HEK293 (cell line): ENCODE measurements at regions not wholly inside any gene's neighbourhood (a gene's known extent, or its start where the extent isn't known, plus 50 kb on each side); places are given as distances from the start of the nearest gene placed in this dataset.
"Not testable (repeated sequence)": the region's sequence is repeated elsewhere in the genome, so short reads cannot be mapped to it uniquely, and the experiment has no call there.

Experiments
- CTCF ChIA-PET: fragments of 350-600 bp; formaldehyde crosslinking; extraction: SDS; loops from one replicate; lab custom pipeline; 2021; ENCODE audit warnings: antibody characterized with exemption; lab: Yijun Ruan, JAX
- POLR2A ChIA-PET: fragments of 300-600 bp; formaldehyde crosslinking; extraction: SDS; loops from one replicate; lab custom pipeline; 2020; ENCODE audit warnings: antibody characterized with exemption, inconsistent platforms; lab: Yijun Ruan, JAX
- H3K27ac ChIP-seq: fragments of 200-500 bp; sonication (Bioruptor generic); 2 replicates; pipeline ENCODE4 v1.5.1; 2014; ENCODE audit warnings: low read depth, low read length, control low read depth, inconsistent platforms; ENCODE audit errors: extremely low read depth
- H3K36me3 ChIP-seq, 2 experiments: fragments of 200-500 bp in 1 of 2; sonication (Bioruptor generic) in 1 of 2; 1 replicate in 1 of 2; 2 replicates in 1 of 2; pipeline ENCODE4 v1.5.1; 2014 to 2017; ENCODE audit warnings: inconsistent platforms in 2 of 2, low read length in 2 of 2; ENCODE audit not compliant: control insufficient read depth in 2 of 2, insufficient read depth in 1 of 2
- H3K4me1 ChIP-seq: fragments of 200-500 bp; sonication (Bioruptor generic); 2 replicates; pipeline ENCODE4 v1.5.1; 2014; ENCODE audit warnings: mild to moderate bottlenecking, low read length, inconsistent platforms; ENCODE audit not compliant: control insufficient read depth, insufficient read depth
- H3K4me3 ChIP-seq: 2 replicates; pipeline ENCODE4 v1.5.1; 2011; ENCODE audit warnings: low read depth, mild to moderate bottlenecking, control low read depth, low read length, moderate library complexity
- H3K9me3 ChIP-seq: fragments of 200-500 bp; sonication (Bioruptor generic); 2 replicates; pipeline ENCODE4 v1.5.1; 2014; ENCODE audit warnings: low read depth, low read length, inconsistent platforms; ENCODE audit not compliant: control insufficient read depth, insufficient read depth
- KLF10 ChIP-seq: fragments of 450-650 bp; IDR thresholded peaks from 2 replicates; pipeline ENCODE4 v1.5.1; 2018; ENCODE audit warnings: missing biosample characterization, mild to moderate bottlenecking, missing genetic modification characterization
- MYNN ChIP-seq: fragments of 450-650 bp; formaldehyde crosslinking; IDR thresholded peaks from 2 replicates; pipeline ENCODE4 v1.5.1; 2016; ENCODE audit warnings: missing biosample characterization, missing genetic modification characterization, borderline replicate concordance
- PRDM1 ChIP-seq: fragments of 450-650 bp; formaldehyde crosslinking; IDR thresholded peaks from 2 replicates; pipeline ENCODE4; 2016; ENCODE audit warnings: missing biosample characterization, missing genetic modification characterization
- PRDM6 ChIP-seq: fragments of 450-650 bp; formaldehyde crosslinking; IDR thresholded peaks from 2 replicates; pipeline ENCODE4 v1.5.1; 2017; ENCODE audit warnings: missing biosample characterization, missing genetic modification characterization
- SCRT1 ChIP-seq: fragments of 450-650 bp; formaldehyde crosslinking; IDR thresholded peaks from 2 replicates; pipeline ENCODE4 v1.5.1; 2016; ENCODE audit warnings: missing biosample characterization, missing genetic modification characterization, borderline replicate concordance
- TSHZ1 ChIP-seq: fragments of 450-650 bp; formaldehyde crosslinking; IDR thresholded peaks from 2 replicates; pipeline ENCODE4 v1.5.1; 2016; ENCODE audit warnings: missing biosample characterization, missing genetic modification characterization, borderline replicate concordance
- YY2 ChIP-seq: fragments of 450-650 bp; formaldehyde crosslinking; IDR thresholded peaks from 2 replicates; pipeline ENCODE4 v1.5.1; 2016; ENCODE audit warnings: missing biosample characterization, missing genetic modification characterization
- ZBTB1 ChIP-seq: fragments of 450-650 bp; formaldehyde crosslinking; IDR thresholded peaks from 2 replicates; pipeline ENCODE4 v1.5.1; 2016; ENCODE audit warnings: missing biosample characterization, missing genetic modification characterization
- ZEB2 ChIP-seq: fragments of 450-650 bp; formaldehyde crosslinking; IDR thresholded peaks from 2 replicates; pipeline ENCODE4 v1.5.1; 2016; ENCODE audit warnings: missing biosample characterization, missing genetic modification characterization
- ZNF184 ChIP-seq: fragments of 450-650 bp; IDR thresholded peaks from 2 replicates; pipeline ENCODE4 v1.5.1; 2018; ENCODE audit warnings: missing biosample characterization, mild to moderate bottlenecking, missing genetic modification characterization
- ZNF239 ChIP-seq: fragments of 450-650 bp; formaldehyde crosslinking; IDR thresholded peaks from 2 replicates; pipeline ENCODE4 v1.5.1; 2016; ENCODE audit warnings: missing biosample characterization, missing genetic modification characterization
- ZNF391 ChIP-seq: fragments of 450-650 bp; formaldehyde crosslinking; IDR thresholded peaks from 2 replicates; pipeline ENCODE4 v1.5.1; 2016; ENCODE audit warnings: low read depth, missing biosample characterization, missing genetic modification characterization, borderline replicate concordance
- ZNF423 ChIP-seq: fragments of 450-650 bp; formaldehyde crosslinking; IDR thresholded peaks from 2 replicates; pipeline ENCODE4 v1.5.1; 2016; ENCODE audit warnings: missing biosample characterization, missing genetic modification characterization
- ZNF513 ChIP-seq: fragments of 450-650 bp; IDR thresholded peaks from 2 replicates; pipeline ENCODE4 v1.5.1; 2018; ENCODE audit warnings: missing biosample characterization, missing genetic modification characterization
- ZNF514 ChIP-seq: fragments of 450-650 bp; formaldehyde crosslinking; IDR thresholded peaks from 2 replicates; pipeline ENCODE4 v1.5.1; 2016; ENCODE audit warnings: missing biosample characterization, missing genetic modification characterization
- ZNF544 ChIP-seq: fragments of 450-650 bp; formaldehyde crosslinking; IDR thresholded peaks from 2 replicates; pipeline ENCODE4 v1.5.0; 2017; ENCODE audit warnings: missing biosample characterization, missing genetic modification characterization
- ZNF548 ChIP-seq: fragments of 450-650 bp; formaldehyde crosslinking; IDR thresholded peaks from 2 replicates; pipeline ENCODE4 v1.5.1; 2016; ENCODE audit warnings: missing biosample characterization, missing genetic modification characterization
- ZNF624 ChIP-seq: fragments of 450-650 bp; formaldehyde crosslinking; IDR thresholded peaks from 2 replicates; pipeline ENCODE4 v1.5.1; 2017; ENCODE audit warnings: missing biosample characterization, missing genetic modification characterization
- ZNF660 ChIP-seq: fragments of 450-650 bp; IDR thresholded peaks from 2 replicates; pipeline ENCODE4 v1.5.1; 2018; ENCODE audit warnings: missing biosample characterization, mild to moderate bottlenecking, missing genetic modification characterization
- ZNF664 ChIP-seq: fragments of 450-650 bp; formaldehyde crosslinking; IDR thresholded peaks from 2 replicates; pipeline ENCODE4 v1.5.1; 2016; ENCODE audit warnings: missing biosample characterization, missing genetic modification characterization
- ZNF670 ChIP-seq: fragments of 450-650 bp; formaldehyde crosslinking; IDR thresholded peaks from 2 replicates; pipeline ENCODE4 v1.5.1; 2016; ENCODE audit warnings: missing biosample characterization, missing genetic modification characterization, low read depth
- ZNF747 ChIP-seq: fragments of 450-650 bp; formaldehyde crosslinking; IDR thresholded peaks from 2 replicates; pipeline ENCODE4 v1.5.1; 2016; ENCODE audit warnings: missing biosample characterization, missing genetic modification characterization
- ZNF76 ChIP-seq: fragments of 450-650 bp; formaldehyde crosslinking; IDR thresholded peaks from 2 replicates; pipeline ENCODE4; 2016; ENCODE audit warnings: low read depth, missing biosample characterization, missing genetic modification characterization, borderline replicate concordance

GRCh38 chr14:105880616-105881015 lies 354.2 kb downstream of the TMEM121 start (continued):
- no peak for TF ChIP-seq ZNF513 (tag by site-specific recombination)
- TF ChIP-seq ZNF514 (tag by site-specific recombination) = no peak
- no peak for TF ChIP-seq ZEB2 (tag by site-specific recombination)
- no peak for TF ChIP-seq ZNF747
- no peak for TF ChIP-seq ZNF423
- no peak for TF ChIP-seq ZNF184 (tag by site-specific recombination)
- TF ChIP-seq SCRT1 (tag by site-specific recombination) = no peak

- Histone ChIP-seq H3K36me3 (no peaks in the 10 kb centered on the region), H3K4me1 (no peaks in the 10 kb centered on the region), H3K27ac (no peak overlapping the region), H3K4me3 (no peak overlapping the region), H3K9me3 (no peaks in the 10 kb centered on the region)
- ChIA-PET CTCF (interaction anchor here (0.7 kb wide), 1 partner anchor 980 kb away, joined by 4 read pairs; no protein-coding TSS in a partner anchor), POLR2A (no interaction called here)
- TF ChIP-seq PRDM1 (no peak), MYNN (tag by site-specific recombination) (no peak), ZNF664 (tag by site-specific recombination) (no peak), ZNF624 (tag by site-specific recombination) (no peak), PRDM6 (no peak), KLF10 (tag by site-specific recombination) (no peak), TSHZ1 (tag by site-specific recombination) (no peak), ZNF391 (tag by site-specific recombination) (no peak), YY2 (tag by site-specific recombination) (no peak), ZNF548 (tag by site-specific recombination) (no peak), ZNF544 (no peak), ZNF76 (no peak), ZNF239 (tag by site-specific recombination) (no peak), ZBTB1 (tag by site-specific recombination) (no peak), ZNF670 (tag by site-specific recombination) (no peak), ZNF660 (tag by site-specific recombination) (no peak)
These were observed 354.9 kb downstream of the TMEM121 start for GRCh38 chr14:105881021-105881930.

- H3K36me3 ChIP-seq, H3K27ac ChIP-seq, POLR2A ChIA-PET, H3K4me1 ChIP-seq, H3K9me3 ChIP-seq, H3K4me3 ChIP-seq, CTCF ChIA-PET: not testable (repeated sequence)
These were observed 355.6 kb downstream of the TMEM121 start for GRCh38 chr14:105882011-105882410.
